H9 (cell line): ENCODE measurements at regions not wholly inside any gene's neighbourhood (a gene's known extent, or its start where the extent isn't known, plus 50 kb on each side); places are given as distances from the start of the nearest gene placed in this dataset.

Experiments used
- DNase-seq: peaks from one replicate; pipeline ENCODE4 v3.0.0-alpha.2; 2017
- H2AFZ ChIP-seq: one replicate; pipeline ENCODE4 v1.6.1; 2013; ENCODE audit warnings: mild to moderate bottlenecking, low read length, control low read depth, moderate library complexity
- H2AK5ac ChIP-seq: 2 replicates; pipeline ENCODE4 v1.6.1; 2013; ENCODE audit warnings: low read length, control low read depth, mixed read lengths; ENCODE audit not compliant: insufficient read length
- H2BK120ac ChIP-seq: one replicate; pipeline ENCODE4 v1.6.1; 2013; ENCODE audit warnings: low read depth, mild to moderate bottlenecking, low read length, control low read depth, inconsistent platforms; ENCODE audit not compliant: poor library complexity, severe bottlenecking
- H2BK12ac ChIP-seq: 2 replicates; pipeline ENCODE4 v1.6.1; 2013; ENCODE audit warnings: low read length, control low read depth, mixed read lengths, low read depth; ENCODE audit not compliant: insufficient read length
- H2BK15ac ChIP-seq: 2 replicates; pipeline ENCODE4 v1.6.1; 2013; ENCODE audit warnings: low read depth, low read length, control low read depth
- H2BK20ac ChIP-seq: one replicate; pipeline ENCODE4 v1.6.1; 2013; ENCODE audit warnings: low read depth, mild to moderate bottlenecking, low read length, control low read depth, inconsistent platforms; ENCODE audit not compliant: poor library complexity, severe bottlenecking
- H2BK5ac ChIP-seq: 2 replicates; pipeline ENCODE4 v1.6.1; 2013; ENCODE audit warnings: low read length, control low read depth, mixed read lengths; ENCODE audit not compliant: insufficient read length
- H3K14ac ChIP-seq: 2 replicates; pipeline ENCODE4 v1.6.1; 2013; ENCODE audit warnings: low read length, control low read depth; ENCODE audit not compliant: insufficient read depth
- H3K18ac ChIP-seq: 2 replicates; pipeline ENCODE4 v1.6.1; 2013; ENCODE audit warnings: low read depth, mild to moderate bottlenecking, mixed read lengths, low read length, control low read depth; ENCODE audit not compliant: insufficient read length
- H3K23ac ChIP-seq: 2 replicates; pipeline ENCODE4 v1.6.1; 2013; ENCODE audit warnings: low read length, control low read depth, mixed read lengths, low read depth; ENCODE audit not compliant: insufficient read length
- H3K23me2 ChIP-seq: 2 replicates; pipeline ENCODE4 v1.6.1; 2013; ENCODE audit warnings: low read depth, mild to moderate bottlenecking, mixed read lengths, low read length, control low read depth; ENCODE audit not compliant: insufficient read length, poor library complexity, severe bottlenecking
- H3K27ac ChIP-seq: 2 replicates; pipeline ENCODE4 v1.5.1; 2013; ENCODE audit warnings: low read length, control low read depth, mixed read lengths, low read depth; ENCODE audit not compliant: insufficient read length
- H3K27me3 ChIP-seq: 2 replicates; pipeline ENCODE4 v1.6.1; 2013; ENCODE audit warnings: low read length, control low read depth, inconsistent platforms; ENCODE audit not compliant: insufficient read depth
- H3K4ac ChIP-seq: 2 replicates; pipeline ENCODE4 v1.6.1; 2013; ENCODE audit warnings: low read depth, mild to moderate bottlenecking, control low read depth, inconsistent platforms, low read length, moderate library complexity
- H3K4me1 ChIP-seq: 2 replicates; pipeline ENCODE4 v1.6.1; 2013; ENCODE audit warnings: low read length, control low read depth, inconsistent platforms; ENCODE audit not compliant: insufficient read depth
- H3K4me2 ChIP-seq: 2 replicates; pipeline ENCODE4 v1.6.1; 2013; ENCODE audit warnings: low read length, control low read depth, mixed read lengths; ENCODE audit not compliant: insufficient read length, insufficient read depth
- H3K56ac ChIP-seq: 2 replicates; pipeline ENCODE4 v1.6.1; 2013; ENCODE audit warnings: low read depth, mild to moderate bottlenecking, mixed read lengths, low read length, control low read depth; ENCODE audit not compliant: insufficient read length
- H3K79me1 ChIP-seq: 2 replicates; pipeline ENCODE4 v1.6.1; 2013; ENCODE audit warnings: low read depth, mild to moderate bottlenecking, moderate library complexity, low read length, control low read depth, inconsistent platforms; ENCODE audit not compliant: insufficient read depth, poor library complexity, severe bottlenecking
- H3K79me2 ChIP-seq: 2 replicates; pipeline ENCODE4 v1.6.1; 2013; ENCODE audit warnings: low read length, control low read depth, inconsistent platforms; ENCODE audit not compliant: insufficient read depth
- H3K9ac ChIP-seq: 2 replicates; pipeline ENCODE4 v1.6.1; 2013; ENCODE audit warnings: low read length, control low read depth, mixed read lengths; ENCODE audit not compliant: insufficient read length; ENCODE audit errors: extremely low read depth
- H3K9me3 ChIP-seq: one replicate; pipeline ENCODE4 v1.6.1; 2013; ENCODE audit warnings: low read depth, low read length, inconsistent platforms; ENCODE audit not compliant: control insufficient read depth
- H3T11ph ChIP-seq: one replicate; pipeline ENCODE4 v1.6.1; 2013; ENCODE audit warnings: mild to moderate bottlenecking, low read length, control low read depth, inconsistent platforms
- H4K20me1 ChIP-seq: one replicate; pipeline ENCODE4 v1.6.1; 2013; ENCODE audit not compliant: control insufficient read depth, insufficient read length, insufficient read depth
- H4K5ac ChIP-seq: 2 replicates; pipeline ENCODE4 v1.6.1; 2013; ENCODE audit warnings: low read depth, mild to moderate bottlenecking, mixed read lengths, low read length, control low read depth; ENCODE audit not compliant: insufficient read length
- H4K8ac ChIP-seq: replicated peaks from 2 replicates; pipeline ENCODE4 v1.6.1; 2013; ENCODE audit warnings: low read length, control low read depth, mixed read lengths, low read depth; ENCODE audit not compliant: insufficient read length
- H4K91ac ChIP-seq: 2 replicates; pipeline ENCODE4 v1.6.1; 2013; ENCODE audit warnings: low read depth, mild to moderate bottlenecking, moderate library complexity, mixed read lengths, low read length, control low read depth; ENCODE audit not compliant: insufficient read length
- H3K27ac Mint-ChIP-seq, 3 experiments: 2 replicates in 2 of 3; 3 replicates in 1 of 3; pipeline ENCODE4 v1.8.0; 2020 to 2021; ENCODE audit warnings: mixed read lengths in 3 of 3, mild to moderate bottlenecking in 1 of 3, moderate library complexity in 1 of 3
- H3K27me3 Mint-ChIP-seq: 2 replicates; pipeline ENCODE4 v1.8.0; 2021; ENCODE audit warnings: low read depth, mild to moderate bottlenecking, moderate library complexity, mixed read lengths
- H3K36me3 Mint-ChIP-seq, 3 experiments: 2 replicates in 2 of 3; 3 replicates in 1 of 3; pipeline ENCODE4 v1.8.0; 2020 to 2021; ENCODE audit warnings: low read depth in 3 of 3, mixed read lengths in 3 of 3; ENCODE audit not compliant: insufficient read depth in 1 of 3
- H3K4me1 Mint-ChIP-seq, 2 experiments: 2 replicates each; pipeline ENCODE4 v1.8.0; 2020; ENCODE audit warnings: mixed read lengths in 2 of 2
- H3K4me3 Mint-ChIP-seq, 2 experiments: 2 replicates in 1 of 2; 3 replicates in 1 of 2; pipeline ENCODE4 v1.8.0; 2020 to 2021; ENCODE audit warnings: mild to moderate bottlenecking in 2 of 2, mixed read lengths in 2 of 2, moderate library complexity in 1 of 2
- H3K9me3 Mint-ChIP-seq, 2 experiments: 2 replicates in 1 of 2; 3 replicates in 1 of 2; pipeline ENCODE4 v1.8.0; 2020; ENCODE audit warnings: mild to moderate bottlenecking in 2 of 2, mixed read lengths in 2 of 2, moderate library complexity in 1 of 2
- CTCF ChIP-seq: fragments of 200-600 bp; sonication (generic); conservative IDR thresholded peaks from 3 replicates; pipeline ENCODE4 v1.8.0; 2021; ENCODE audit warnings: antibody characterized with exemption, mild to moderate bottlenecking

DNA sequence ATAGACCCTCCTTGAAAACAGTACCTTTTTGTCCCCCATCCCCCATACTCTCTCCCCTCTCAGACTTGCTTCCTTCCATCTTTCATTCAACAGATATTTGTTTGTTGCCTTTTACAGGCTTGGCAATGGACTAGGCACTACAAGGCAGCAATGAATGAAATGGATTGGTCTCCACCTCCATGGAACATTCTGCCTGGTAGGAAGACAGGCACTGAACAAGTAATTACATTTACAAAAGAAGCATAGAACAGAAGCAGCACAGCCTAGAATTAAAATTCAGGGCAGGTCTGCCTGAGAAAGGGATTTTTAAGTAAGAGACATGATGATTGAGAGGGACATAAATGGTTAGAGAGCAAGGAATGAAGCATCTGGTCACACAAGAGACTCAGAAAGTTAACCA is 346.1 kb downstream of the GRXCR1 start:
- Histone ChIP-seq H3K79me2 (no peaks in the 10 kb centered on the region), H3K56ac (no peak overlapping the region), H2AFZ (no peak overlapping the region), H3K23me2 (no peaks in the 10 kb centered on the region), H4K20me1 (no peaks in the 10 kb centered on the region), H3K27me3 (no peaks in the 10 kb centered on the region), H2BK20ac (no peak overlapping the region), H4K8ac (no peak overlapping the region), H2BK120ac (no peak overlapping the region), H3K9me3 (no peaks in the 10 kb centered on the region), H3K9ac (no peak overlapping the region), H4K5ac (no peak overlapping the region), H2BK12ac (no peak overlapping the region), H3K23ac (no peak overlapping the region), H3T11ph (no peak overlapping the region), H3K14ac (no peak overlapping the region), H3K79me1 (no peaks in the 10 kb centered on the region), H2BK15ac (no peak overlapping the region), H3K4ac (no peak overlapping the region), H4K91ac (no peak overlapping the region), H2BK5ac (no peak overlapping the region), H3K4me1 (no peaks in the 10 kb centered on the region), H3K18ac (no peak overlapping the region), H2AK5ac (no peak overlapping the region), H3K4me2 (no peak overlapping the region), H3K27ac (no peak overlapping the region)
- TF ChIP-seq CTCF: no peak
- H3K27ac Mint-ChIP-seq: peak overlapping the region in 1 of 3 experiments; percentile 41; a peak in 2 of 7 replicates
- H3K4me3 Mint-ChIP-seq: no peak overlapping the region
- H3K27me3 Mint-ChIP-seq: no peaks in the 10 kb centered on the region
- no peaks in the 10 kb centered on the region for H3K36me3 Mint-ChIP-seq
- no peaks in the 10 kb centered on the region for H3K9me3 Mint-ChIP-seq
- peaks cover 4% of the 10 kb centered on the region in 2 experiments; a peak in 1 of 4 replicates for H3K4me1 Mint-ChIP-seq
- no peak for DNase-seq
